ENCODE measurements at regions not wholly inside any gene's neighbourhood (a gene's known extent, or its start where the extent isn't known, plus 50 kb on each side); places are given as distances from the start of the nearest gene placed in this dataset.
A peak's percentile ranks its signal among the peaks of the same experiment; 100 is the strongest.

GRCh38 chr5:61650661-61651060, 318.6 kb downstream of the ZSWIM6 start:
- DNase-seq (ENCODE audit: low read depth in 4 of 4, low spot score in 2 of 4): no peak

DNA sequence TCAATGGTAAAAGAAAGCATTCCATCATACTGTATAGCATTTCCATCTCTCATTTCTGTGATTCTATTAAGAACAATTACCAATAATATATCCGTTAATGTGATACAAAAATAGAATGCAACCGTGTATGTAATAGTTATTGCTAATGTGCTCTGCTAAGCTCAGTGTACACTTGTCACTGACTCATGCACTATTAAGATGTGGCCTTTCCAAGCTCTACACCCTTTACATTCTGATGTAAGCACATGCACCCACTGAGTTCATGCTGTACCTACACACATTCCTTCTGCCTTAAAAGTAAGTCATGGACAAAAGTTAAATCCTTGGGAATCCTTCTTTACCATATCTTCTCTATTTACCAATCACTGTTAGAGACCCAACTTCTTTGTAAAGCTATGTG, 319.1 kb downstream of the ZSWIM6 start:
- DNase-seq (ENCODE audit: low read depth in 4 of 4, low spot score in 2 of 4): no peak

DNA sequence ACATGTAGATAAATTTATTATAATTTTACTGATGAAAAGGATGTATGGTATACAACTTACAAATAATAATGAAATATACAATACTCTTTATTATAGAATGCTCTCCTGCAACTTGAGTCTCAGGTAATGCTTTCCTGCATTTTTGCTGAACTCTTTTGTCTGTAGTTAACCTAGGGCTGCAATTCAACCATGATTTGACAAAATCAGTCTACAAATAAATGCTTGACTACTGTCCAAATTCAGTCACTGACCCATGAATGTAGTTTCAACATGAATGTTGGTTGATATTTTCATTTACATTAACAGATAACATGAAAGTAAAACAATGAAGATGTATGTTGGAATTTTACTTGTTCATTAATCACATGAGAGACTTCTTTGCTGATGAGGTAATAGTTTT, 320.9 kb downstream of the ZSWIM6 start:
- no peak for DNase-seq (ENCODE audit: low read depth in 4 of 4, low spot score in 2 of 4)

GRCh38 chr5:61653807-61654580, 321.9 kb downstream of the ZSWIM6 start:
- DNase-seq (ENCODE audit: low read depth in 4 of 4, low spot score in 2 of 4): no peak

DNA sequence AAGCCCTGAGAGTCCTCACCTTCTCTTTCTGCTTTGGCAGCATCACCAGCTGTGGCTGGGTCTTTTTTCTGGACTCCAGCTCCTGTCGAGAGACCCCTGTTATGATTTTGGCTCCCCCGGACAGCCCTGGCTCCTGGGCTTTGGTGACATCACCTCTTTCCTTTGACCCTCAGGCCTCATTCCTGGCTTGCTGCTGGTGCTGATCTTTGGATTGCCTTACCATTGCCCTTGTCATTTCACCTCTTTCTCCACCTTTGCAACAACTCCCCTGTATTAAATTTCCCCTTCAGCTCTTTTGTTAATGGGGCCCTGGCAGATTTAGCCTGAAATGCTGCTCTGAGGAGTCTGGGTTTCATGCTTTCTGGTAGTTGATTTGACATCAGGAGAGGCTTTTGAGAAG, 322.8 kb downstream of the ZSWIM6 start:
- DNase-seq (ENCODE audit: low read depth in 4 of 4, low spot score in 2 of 4): no peak

DNA sequence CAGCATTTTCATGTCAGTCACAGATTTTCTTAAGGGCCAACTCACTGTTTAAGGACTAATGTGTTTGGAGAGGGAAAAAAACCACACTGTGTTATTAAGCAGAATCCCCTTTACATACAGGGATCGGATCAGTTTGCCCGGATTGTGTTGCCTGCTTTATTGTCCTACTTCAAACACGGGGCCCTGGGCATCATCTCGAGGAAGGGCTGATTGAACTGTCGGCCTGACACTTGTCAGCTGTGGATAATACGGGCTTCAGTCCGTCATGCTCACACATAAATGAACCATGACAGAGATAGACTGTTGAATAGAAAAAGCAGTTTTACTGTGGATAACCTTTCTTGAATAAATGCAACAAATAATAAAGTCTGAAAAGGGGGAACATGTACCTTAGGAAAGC, 325.0 kb downstream of the ZSWIM6 start:
- DNase-seq (ENCODE audit: low read depth in 4 of 4, low spot score in 2 of 4): no peak

GRCh38 chr5:61657686-61658085, 325.6 kb downstream of the ZSWIM6 start:
- no peak for DNase-seq (ENCODE audit: low read depth in 4 of 4, low spot score in 2 of 4)

DNA sequence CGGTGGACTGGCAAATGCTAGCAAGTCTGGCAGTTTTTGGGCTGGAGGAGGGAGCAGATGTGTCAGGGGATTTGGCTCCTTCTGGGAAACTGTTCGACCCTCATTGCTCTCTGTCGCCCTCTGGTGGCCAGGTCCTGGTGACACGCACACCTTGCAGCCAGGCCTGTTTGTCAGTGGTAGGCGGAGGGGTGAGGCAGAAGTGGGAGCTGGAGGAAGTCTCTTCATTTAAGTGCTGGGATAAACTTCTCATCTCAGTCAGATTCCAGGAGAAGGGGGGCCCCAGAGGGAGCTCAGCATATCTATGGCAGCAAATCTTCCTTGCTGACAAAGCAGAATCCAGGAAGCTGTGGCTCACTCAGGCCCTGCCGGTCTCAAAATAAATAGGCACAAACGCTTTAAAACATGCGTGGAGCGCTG, 326.5 kb downstream of the ZSWIM6 start:
- peak in 2 of 4 donors; percentile 60 to 72 for DNase-seq (ENCODE audit: low read depth in 4 of 4, low spot score in 2 of 4)

GRCh38 chr5:61659221-61659696, 327.2 kb downstream of the ZSWIM6 start:
- no peak for DNase-seq (ENCODE audit: low read depth in 4 of 4, low spot score in 2 of 4)

DNA sequence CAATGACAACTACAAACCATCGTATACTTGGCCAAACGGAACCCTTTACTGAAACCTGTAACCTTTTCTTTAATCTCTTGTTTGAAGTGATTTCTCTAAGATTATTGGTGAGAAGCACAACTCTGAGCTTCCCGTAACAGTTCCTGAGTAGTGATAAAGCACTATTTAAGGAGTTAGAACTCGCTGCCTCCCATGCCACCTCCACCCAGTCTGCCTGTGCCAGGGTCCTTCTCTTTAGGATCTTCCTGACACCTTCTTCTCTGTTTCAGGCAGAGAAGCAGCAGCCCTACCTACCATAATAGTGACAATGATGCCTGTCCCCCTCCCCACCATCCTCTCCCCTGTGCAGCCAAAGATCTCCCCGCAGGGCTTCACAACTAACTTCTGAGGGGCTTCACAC, 330.6 kb downstream of the ZSWIM6 start:
- no peak for DNase-seq (ENCODE audit: low read depth in 4 of 4, low spot score in 2 of 4)

GRCh38 chr5:61666064-61666621, 334.1 kb downstream of the ZSWIM6 start:
- no peak for DNase-seq (ENCODE audit: low read depth in 4 of 4, low spot score in 2 of 4)

GRCh38 chr5:61667525-61668218, 335.6 kb downstream of the ZSWIM6 start:
- DNase-seq (ENCODE audit: low read depth in 4 of 4, low spot score in 2 of 4): no peak

- DNase-seq (ENCODE audit: low read depth in 4 of 4, low spot score in 2 of 4): no peak
Measured at GRCh38 chr5:61669531-61669930, 337.5 kb downstream of the ZSWIM6 start.

GRCh38 chr5:61670941-61671340, 338.9 kb downstream of the ZSWIM6 start:
- no peak for DNase-seq (ENCODE audit: low read depth in 4 of 4, low spot score in 2 of 4)

- no peak for DNase-seq (ENCODE audit: low read depth in 4 of 4, low spot score in 2 of 4)
Measured at GRCh38 chr5:61673007-61673735, 341.1 kb downstream of the ZSWIM6 start.

GRCh38 chr5:61674378-61674777, 342.3 kb downstream of the ZSWIM6 start:
- no peak for DNase-seq (ENCODE audit: low read depth in 4 of 4, low spot score in 2 of 4)

DNA sequence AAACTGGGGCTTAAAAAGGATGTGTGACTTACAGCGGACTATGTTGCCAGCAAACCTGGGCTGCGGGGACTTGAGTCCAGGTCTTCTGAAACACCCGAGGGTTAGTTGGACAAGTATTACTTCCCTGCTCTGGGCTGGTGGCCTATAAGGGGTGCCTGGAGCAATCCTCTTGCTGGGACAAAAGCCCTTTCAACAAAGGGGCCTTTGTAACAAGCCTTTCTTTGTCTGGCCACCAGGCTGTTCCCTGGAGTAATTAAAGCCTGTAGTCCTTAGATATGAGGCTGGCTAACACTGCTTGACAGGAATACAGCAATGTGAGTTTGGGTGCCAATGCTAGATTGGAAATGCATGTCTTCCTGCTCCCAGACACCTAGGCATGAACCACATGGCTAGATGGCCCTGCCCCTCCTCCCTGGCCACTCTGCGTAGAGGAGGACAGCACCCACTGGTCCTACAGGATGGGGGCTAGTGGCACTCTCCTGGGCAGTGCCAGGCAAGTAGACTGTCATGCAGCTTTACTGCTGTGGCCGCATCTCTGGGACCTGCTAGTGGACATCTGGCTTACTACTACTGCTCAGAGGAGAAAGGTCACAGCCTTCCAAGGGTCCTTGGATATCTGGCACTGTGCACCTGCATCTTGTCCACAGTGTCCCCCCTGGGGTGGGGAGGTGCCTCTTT, 343.1 kb downstream of the ZSWIM6 start:
- DNase-seq (ENCODE audit: low read depth in 4 of 4, low spot score in 2 of 4): no peak

DNA sequence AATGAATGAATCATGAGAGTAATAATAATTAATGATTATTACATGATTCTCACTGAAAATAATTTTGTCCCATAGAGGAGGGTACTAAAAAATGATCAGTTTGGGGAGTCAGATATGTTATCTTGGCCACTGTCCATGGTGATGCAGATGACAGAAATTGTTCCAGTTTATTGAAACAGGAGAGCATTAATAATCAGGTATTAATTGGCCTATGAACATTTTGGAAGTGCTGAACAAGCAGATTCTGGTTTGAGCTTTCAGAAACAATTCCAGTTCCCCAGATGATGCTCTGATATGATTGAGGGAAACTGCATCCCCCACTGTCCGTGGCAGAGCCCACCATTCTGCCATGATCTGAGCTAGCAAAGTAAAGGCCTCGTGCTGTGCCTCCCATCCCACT, 345.2 kb downstream of the ZSWIM6 start:
- no peak for DNase-seq (ENCODE audit: low read depth in 4 of 4, low spot score in 2 of 4)

GRCh38 chr5:61678966-61679365, 346.9 kb downstream of the ZSWIM6 start:
- no peak for DNase-seq (ENCODE audit: low read depth in 4 of 4, low spot score in 2 of 4)

DNA sequence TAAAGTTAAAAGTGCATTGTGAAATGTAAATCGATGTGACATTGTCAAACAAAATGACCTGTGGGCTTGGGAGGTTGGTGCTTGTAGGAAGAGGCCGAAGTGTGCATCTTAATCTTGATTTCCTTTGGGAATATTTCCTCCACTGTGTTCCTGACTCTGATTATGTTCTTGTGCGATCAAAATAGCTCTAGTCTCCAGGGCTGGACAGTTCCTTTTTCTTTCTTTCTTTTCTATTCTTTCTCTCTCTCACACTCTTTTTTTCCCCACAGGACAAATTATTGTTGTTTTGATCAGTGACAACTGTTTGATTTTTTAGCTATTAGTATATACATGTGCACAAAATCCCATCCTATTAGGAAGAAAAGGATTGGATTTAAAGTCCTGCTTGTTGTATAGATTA, 347.5 kb downstream of the ZSWIM6 start:
- no peak for DNase-seq (ENCODE audit: low read depth in 4 of 4, low spot score in 2 of 4)

- no peak for DNase-seq (ENCODE audit: low read depth in 4 of 4, low spot score in 2 of 4)
Measured at GRCh38 chr5:61680247-61680646, 348.2 kb downstream of the ZSWIM6 start.
